GM03348 (cell line): ENCODE measurements at regions not wholly inside any gene's neighbourhood (a gene's known extent, or its start where the extent isn't known, plus 50 kb on each side); places are given as distances from the start of the nearest gene placed in this dataset.
A peak's percentile ranks its signal among the peaks of the same experiment; 100 is the strongest.

ENCODE experiments used
- DNase-seq: peaks from one replicate; pipeline ENCODE4 v3.0.0; 2012; ENCODE audit warnings: low spot score

DNA sequence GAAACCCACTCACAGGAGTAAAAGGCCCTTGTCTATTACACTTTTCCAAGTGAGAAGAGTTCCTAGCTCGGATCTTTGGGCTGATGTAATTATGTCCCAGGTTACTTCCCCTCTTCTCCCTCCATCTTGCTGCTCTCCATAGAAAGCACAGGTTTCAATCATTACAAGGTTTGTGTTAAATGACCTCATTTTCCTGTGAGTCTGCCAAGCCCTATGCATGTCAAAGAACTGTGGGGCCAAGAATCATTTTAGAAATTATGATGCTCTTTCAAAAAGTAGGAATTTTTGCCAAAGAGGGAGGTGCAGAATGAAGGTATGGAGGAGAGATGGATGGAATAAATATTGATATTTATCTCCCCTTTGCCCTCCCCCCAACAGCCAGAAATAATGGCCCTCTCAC is 129.3 kb upstream of the TPM1 start:
- no peak for DNase-seq

GRCh38 chr15:62914461-62915079 is 128.0 kb upstream of the TPM1 start:
- no peak for DNase-seq

DNA sequence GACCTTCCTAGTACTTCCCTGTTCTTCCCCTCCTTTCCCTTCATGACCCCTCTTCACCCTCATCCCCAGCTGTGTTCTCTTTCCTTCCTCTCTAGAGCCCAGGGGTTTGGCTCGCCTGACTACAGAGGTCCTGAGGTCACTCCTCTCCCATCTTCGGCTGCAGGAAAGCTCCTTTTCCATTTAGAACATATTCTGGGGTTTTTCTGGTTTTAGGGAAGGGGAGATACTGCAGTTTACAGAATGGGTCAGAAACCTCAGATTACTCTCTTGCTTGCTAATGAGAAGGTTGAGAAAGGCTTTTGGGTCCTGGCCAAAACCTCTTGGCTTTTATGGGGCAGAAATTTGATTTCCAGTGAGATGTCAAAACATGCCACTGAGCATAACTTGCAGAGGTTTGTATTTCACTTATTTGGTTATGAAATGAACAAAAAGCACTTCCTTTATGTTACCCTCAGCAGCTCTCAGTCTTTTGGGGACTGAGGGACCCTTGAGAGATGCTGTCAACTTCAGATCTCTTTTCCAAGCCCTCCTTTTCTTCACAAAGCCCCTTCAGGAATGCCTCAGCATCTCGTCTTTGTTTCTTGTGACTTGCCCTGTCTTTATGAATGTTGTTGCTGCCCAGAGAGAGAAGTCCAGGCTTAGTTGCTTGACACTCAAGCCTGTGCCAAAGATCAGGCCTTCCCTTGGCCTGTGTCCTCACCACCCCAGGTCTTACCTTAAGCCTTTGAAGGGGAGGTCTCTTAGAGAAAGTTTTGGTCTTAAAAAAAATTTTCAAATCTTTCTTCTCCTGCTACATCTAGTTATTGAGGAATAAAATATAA is 121.7 kb upstream of the TPM1 start:
- DNase-seq: peak; percentile 53

- DNase-seq: no peak
Observed at GRCh38 chr15:62922514-62922913, 120.0 kb upstream of the TPM1 start.

DNA sequence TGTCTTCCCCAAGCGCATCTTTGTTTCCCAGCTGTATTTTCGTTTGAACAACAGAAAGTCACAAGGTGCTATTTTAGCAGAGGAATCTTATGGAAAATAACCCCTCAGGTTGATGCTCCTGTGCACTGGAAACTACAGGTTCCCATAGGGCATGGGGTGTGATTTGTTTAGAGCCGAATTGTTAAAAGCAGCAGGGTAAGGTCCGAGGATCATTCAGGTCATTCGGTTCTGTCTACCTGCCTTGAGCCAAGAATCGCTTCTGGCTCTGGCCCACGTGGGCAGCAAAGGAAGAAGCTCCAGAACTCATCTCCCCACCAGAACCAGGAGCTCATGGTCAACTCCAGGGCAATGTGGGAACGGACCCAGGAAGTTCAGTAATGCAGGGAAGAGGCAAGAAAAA is 116.7 kb upstream of the TPM1 start:
- DNase-seq: no peak

DNA sequence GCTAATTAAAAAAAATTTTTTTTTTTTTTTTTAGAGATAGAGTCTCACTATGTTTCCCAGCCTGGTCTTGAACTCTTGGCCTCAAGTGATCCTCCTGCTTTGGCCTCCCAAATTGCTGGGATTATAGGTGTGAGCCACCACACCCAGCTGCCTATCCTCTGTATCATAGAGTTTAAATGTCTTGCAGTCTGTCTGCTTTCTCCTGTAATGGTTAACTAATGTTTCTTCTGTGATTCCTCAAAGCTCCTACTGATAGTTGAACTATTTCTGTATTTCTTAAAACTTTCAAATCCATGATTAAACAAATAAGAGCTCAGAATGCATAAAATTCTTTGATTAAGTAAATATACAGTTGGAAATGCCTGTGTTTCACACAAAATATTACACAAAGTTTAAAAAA is 115.4 kb upstream of the TPM1 start:
- no peak for DNase-seq

DNA sequence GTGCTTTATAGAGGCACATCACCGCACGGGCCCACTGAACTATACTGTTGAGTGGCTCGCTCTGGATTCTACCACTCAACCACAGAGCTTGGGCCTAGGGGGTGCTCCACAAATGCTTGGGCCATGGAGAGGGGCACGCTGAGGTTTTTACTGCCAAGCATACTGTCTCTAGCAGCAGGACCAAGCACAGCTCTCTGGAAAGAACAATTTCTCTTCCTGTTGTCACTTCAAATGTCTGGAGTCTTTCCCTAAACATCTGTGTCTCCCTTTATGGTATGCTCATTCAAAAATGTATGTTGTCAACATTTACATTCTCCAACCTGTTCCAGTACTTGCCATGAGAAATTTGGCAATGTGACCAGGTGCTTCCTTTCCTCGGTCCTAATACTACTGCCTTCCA is 114.7 kb upstream of the TPM1 start:
- DNase-seq: no peak

- peak; percentile 82 for DNase-seq
Observed at GRCh38 chr15:62928242-62928999, 114.1 kb upstream of the TPM1 start.

DNA sequence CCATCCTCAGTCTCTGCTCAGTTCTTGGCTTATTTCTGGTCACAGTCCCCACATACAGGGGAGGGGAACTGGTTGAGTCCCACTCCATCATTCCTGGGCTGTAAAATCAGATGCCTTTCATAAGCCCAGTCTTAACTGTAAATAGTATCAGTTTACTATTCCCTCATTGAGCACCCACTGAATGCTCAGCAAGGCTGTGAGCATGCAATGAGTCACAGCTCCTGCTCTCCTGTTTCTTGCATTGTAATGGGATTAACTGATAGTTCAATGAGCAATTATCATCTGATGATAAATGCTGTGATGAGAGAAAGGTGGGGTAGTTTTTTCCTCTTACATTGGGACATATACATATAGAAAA is 113.6 kb upstream of the TPM1 start:
- peak; percentile 66 for DNase-seq

DNA sequence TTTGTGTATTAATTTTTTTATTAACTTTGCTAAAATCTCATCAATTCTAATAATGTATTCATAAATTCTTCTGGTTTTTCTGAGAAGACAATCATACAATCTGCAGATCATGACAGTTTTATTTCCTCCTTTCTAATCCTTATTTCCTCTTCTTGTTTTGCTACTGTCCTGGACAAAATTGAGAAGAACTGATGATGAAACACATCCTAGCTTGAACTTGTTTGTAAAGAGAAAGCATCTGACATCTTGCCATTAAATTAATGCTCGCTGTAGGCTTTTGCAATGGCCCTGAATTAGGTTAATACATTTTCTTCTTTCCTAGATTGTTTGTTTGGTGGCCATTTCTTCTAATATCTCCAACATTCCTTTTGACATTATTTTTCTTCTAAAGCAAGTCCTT is 110.9 kb upstream of the TPM1 start:
- no peak for DNase-seq

DNA sequence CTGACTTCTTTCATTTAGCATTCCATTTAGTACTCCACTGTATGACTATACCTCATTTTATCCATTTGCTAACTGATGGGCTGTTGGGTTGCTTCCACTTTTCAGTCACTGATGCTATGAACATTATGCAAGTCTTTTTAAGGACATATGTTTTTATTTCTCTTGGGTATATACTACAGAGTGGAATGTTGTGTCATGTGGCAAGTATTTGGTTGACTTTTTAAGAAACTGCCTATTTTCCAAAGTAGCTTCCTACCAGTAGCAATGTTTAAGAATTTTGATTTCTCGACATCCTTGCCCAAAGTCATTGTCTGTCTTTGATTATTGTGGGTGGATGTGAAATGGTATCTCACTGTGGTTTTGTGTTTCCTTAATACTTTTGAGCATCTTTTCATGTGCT is 110.1 kb upstream of the TPM1 start:
- DNase-seq: peak; percentile 60

DNA sequence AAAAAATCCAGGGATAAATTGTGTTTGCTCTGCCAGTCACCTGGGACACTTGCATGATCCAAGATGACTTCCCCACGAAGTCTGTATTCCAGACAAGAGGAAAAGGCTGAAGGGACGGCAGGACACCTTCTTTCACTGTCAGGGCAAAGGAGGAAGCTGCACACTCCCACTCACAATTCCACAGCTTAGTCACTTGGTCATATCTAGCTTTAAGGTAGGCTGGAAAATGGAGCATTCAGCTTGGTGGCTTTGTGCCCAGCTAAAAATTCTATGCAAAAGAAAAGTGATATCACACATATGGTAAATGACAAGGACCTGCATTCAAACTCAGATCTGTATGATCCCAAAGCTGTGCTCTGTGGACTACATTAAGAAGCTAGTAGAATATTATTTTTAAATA is 109.2 kb upstream of the TPM1 start:
- DNase-seq: no peak

DNA sequence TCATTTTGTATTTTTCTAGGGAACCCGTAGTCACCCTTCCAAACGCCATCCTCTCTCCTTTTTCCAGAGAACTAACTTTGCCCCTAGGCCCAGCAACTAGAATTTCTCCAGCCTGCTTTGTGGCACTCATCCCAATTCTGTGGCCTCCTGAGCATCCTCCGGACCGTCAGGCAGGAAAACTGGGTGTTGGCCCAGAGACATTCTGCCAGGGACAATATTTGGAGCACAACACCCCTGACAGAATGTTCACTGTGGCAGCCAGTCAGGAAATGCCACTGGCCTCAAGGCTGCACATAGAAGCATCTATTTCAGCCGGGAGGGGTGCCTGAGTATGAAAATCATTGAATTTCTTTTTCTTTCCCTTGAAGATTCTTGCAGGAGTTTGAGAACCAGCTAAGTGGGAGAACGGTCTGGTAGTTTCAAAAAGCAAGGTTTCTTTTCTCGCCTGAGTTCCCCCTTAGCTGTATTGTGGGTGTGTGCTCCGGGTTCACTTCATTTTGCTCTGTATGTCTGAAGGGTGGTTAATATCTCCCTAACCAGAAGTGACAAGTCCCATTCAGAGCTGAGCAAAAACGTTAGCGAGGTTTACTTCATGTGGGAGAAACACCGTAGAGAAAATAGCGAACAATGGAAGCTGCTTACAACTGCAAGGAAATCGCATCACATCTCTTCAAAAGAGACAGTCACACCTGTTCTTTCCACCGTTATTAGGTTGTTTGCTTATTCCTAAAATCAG is 108.1 kb upstream of the TPM1 start:
- DNase-seq: peak; percentile 22

- DNase-seq: no peak
Observed at GRCh38 chr15:62935300-62936081, 107.1 kb upstream of the TPM1 start.

DNA sequence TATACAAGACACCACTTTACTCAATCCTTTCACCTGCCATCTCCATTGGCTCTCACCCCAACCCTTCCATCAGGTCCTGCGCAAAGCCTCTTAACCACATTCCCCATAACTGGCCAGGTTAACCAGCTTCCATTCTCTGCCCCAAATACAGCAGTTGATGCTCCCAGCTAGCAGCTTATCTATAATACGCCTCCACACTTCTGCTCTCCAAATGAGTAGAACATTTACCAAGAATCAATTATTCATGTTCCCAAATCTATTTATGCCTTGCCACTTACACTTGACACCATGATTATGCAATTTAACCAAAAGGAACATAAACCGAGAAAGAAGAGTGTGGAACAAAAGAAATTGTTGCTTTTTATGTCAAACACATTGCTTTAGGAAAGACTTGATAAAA is 103.7 kb upstream of the TPM1 start:
- no peak for DNase-seq

DNA sequence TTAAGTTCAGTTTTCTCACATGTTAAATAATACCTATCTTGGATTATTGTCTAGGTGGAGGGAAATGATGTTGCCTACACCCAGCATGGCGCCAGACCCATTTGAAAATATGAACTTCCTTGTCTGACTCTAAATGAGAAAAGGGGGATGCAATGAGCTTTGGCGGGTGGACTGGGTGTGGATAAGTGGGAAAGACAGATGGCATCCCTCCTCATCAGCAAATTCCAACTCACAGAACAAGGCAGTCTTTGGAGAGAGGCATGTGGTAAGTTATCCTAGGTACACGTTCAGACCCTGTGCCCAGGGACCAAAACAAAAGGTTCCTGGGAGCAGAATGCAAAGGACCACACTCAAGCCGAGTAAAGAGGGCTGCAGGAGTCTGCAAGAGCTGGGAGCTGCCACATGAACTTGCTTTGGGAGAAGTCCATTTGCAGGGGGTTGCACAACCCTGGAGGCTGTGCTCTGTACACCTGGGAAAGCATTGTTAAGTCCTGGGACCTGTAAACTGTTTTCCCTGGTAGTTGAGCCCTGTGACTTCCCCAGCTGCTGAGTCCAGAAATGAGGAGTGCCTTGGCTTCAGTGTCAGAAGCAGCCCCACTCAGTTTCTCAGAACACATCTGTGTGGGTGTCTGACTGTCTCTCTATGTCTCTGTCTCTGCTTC is 102.3 kb upstream of the TPM1 start:
- DNase-seq: no peak

DNA sequence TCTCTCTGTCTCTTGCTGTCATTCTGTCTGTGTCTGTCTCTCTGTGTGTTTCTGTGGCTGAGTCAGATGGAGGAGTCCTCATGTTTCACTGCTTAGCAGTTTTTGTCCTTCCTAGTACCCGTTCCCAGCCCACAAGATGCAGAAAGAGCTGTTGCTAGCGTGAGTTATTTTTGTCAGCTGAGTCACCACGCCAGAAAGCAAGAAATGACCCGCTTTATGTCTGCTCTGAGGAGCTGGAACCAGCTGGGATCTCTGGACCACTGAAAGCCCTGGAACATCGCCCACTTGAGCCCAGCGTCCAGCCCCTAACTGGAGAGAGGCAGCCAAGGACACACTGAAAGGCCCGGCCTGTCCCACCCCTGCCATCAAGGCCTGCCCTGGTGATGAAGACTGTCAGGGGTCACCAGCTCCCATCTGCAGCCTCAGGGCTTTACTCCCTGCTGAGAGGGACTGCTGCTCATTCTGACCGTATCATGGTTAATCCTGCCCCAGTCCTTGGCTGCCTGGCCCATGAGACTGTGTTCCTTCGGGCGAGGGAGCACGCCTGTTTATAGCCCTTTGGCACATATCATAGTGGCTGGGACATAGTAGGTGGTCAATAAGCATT is 101.7 kb upstream of the TPM1 start:
- DNase-seq: peak; percentile 89

GRCh38 chr15:62941699-62942098 is 100.8 kb upstream of the TPM1 start:
- DNase-seq: no peak

- DNase-seq: no peak
Observed at GRCh38 chr15:62942428-62942827, 100.1 kb upstream of the TPM1 start.

DNA sequence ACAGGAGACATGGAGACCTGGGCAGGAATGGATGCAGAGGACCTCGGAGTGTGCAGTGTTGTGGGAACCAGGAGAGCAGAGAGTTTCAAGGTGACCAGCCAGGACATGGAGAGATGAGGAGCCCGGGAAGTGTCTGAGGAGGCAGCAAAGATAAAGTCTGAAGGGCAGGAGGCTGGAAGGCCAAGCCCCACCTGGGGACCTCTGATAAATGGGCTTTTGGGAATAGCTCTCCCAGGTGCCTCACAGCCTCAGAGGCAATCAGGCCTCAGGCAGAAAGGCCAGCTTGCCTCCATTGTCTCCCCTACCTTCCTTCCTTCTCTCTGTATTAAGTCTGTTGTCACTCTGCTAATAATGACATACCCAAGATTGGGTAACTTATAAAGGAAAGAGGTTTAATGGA is 97.5 kb upstream of the TPM1 start:
- DNase-seq: no peak

- no peak for DNase-seq
Observed at GRCh38 chr15:62945760-62946159, 96.8 kb upstream of the TPM1 start.
